IMR-90 (cell line): ENCODE measurements at regions not wholly inside any gene's neighbourhood (a gene's known extent, or its start where the extent isn't known, plus 50 kb on each side); places are given as distances from the start of the nearest gene placed in this dataset.

ENCODE experiments used
- ATAC-seq: fragments of 200-7000 bp; cut with Tn5 transposase; 2 replicates; pipeline ENCODE4 v1.9.1; 2020; ENCODE audit warnings: low read depth, mild to moderate bottlenecking, moderate library complexity
- BruUV-seq: library from RNA; stranded (reverse); fragments of 400-500 nt; replicated peaks from 2 replicates; lab custom pipeline; 2021; lab: Mats Ljungman, UMichigan
- CTCF ChIA-PET: fragments of 300-600 bp; formaldehyde crosslinking; extraction: SDS; loops from one replicate; lab custom pipeline; 2021; ENCODE audit warnings: antibody characterized with exemption; lab: Yijun Ruan, JAX
- POLR2A ChIA-PET: fragments of 300-600 bp; sonication (Branson Sonifier 250); formaldehyde crosslinking; loops from one replicate; lab custom pipeline; 2022; ENCODE audit warnings: antibody characterized with exemption; ENCODE audit not compliant: unreplicated experiment; lab: Charles Lee
- DNase-seq: peaks from one replicate; pipeline ENCODE4 v3.0.0; 2013
- H2AFZ ChIP-seq: replicated peaks from 2 replicates; pipeline ENCODE3; 2013; ENCODE audit warnings: low read length, mild to moderate bottlenecking; ENCODE audit not compliant: poor library complexity
- H2AK5ac ChIP-seq: 2 replicates; pipeline ENCODE4 v1.6.1; 2013; ENCODE audit warnings: low read depth, low read length, inconsistent platforms
- H2AK9ac ChIP-seq: replicated peaks from 2 replicates; pipeline ENCODE3; 2013; ENCODE audit warnings: mild to moderate bottlenecking, low read depth, low read length, moderate library complexity; ENCODE audit not compliant: poor library complexity
- H2BK120ac ChIP-seq: 2 replicates; pipeline ENCODE4 v1.6.1; 2013; ENCODE audit warnings: low read depth, low read length, inconsistent platforms
- H2BK15ac ChIP-seq: 3 replicates; pipeline ENCODE4 v1.6.1; 2013; ENCODE audit warnings: low read depth, low read length, inconsistent platforms
- H2BK20ac ChIP-seq: 2 replicates; pipeline ENCODE4 v1.6.1; 2013; ENCODE audit warnings: low read depth, mild to moderate bottlenecking, inconsistent platforms, low read length, moderate library complexity
- H2BK5ac ChIP-seq: 2 replicates; pipeline ENCODE4 v1.6.1; 2013; ENCODE audit warnings: mild to moderate bottlenecking, low read depth, low read length, inconsistent platforms; ENCODE audit not compliant: poor library complexity, severe bottlenecking
- H3K14ac ChIP-seq: replicated peaks from 2 replicates; pipeline ENCODE4 v1.6.1; 2013; ENCODE audit warnings: low read depth, low read length, inconsistent platforms
- H3K18ac ChIP-seq: 2 replicates; pipeline ENCODE4 v1.6.1; 2013; ENCODE audit warnings: low read depth, low read length, control low read depth
- H3K23ac ChIP-seq: 2 replicates; pipeline ENCODE4 v1.6.1; 2013; ENCODE audit warnings: low read depth, low read length, inconsistent platforms
- H3K27ac ChIP-seq: 2 replicates; pipeline ENCODE4 v1.5.1; 2013; ENCODE audit warnings: mild to moderate bottlenecking, control low read depth, low read length; ENCODE audit not compliant: insufficient read depth
- H3K27me3 ChIP-seq: 2 replicates; pipeline ENCODE4 v1.6.1; 2013; ENCODE audit warnings: low read length; ENCODE audit not compliant: control insufficient read depth, insufficient read depth
- H3K36me3 ChIP-seq: 2 replicates; pipeline ENCODE4 v1.6.1; 2013; ENCODE audit warnings: low read length, mixed read lengths; ENCODE audit not compliant: control insufficient read depth, insufficient read depth
- H3K4ac ChIP-seq: 2 replicates; pipeline ENCODE4 v1.6.1; 2013; ENCODE audit warnings: low read depth, low read length, inconsistent platforms
- H3K4me1 ChIP-seq: 2 replicates; pipeline ENCODE4 v1.6.1; 2013; ENCODE audit warnings: low read length, mixed read lengths; ENCODE audit not compliant: control insufficient read depth, insufficient read depth
- H3K4me2 ChIP-seq: 2 replicates; pipeline ENCODE4 v1.6.1; 2013; ENCODE audit warnings: low read depth, mild to moderate bottlenecking, control low read depth, low read length, moderate library complexity
- H3K4me3 ChIP-seq: 2 replicates; pipeline ENCODE4 v1.5.1; 2013; ENCODE audit warnings: low read depth, mild to moderate bottlenecking, control low read depth, low read length, moderate library complexity; ENCODE audit not compliant: insufficient read depth
- H3K56ac ChIP-seq: 2 replicates; pipeline ENCODE4 v1.6.1; 2013; ENCODE audit warnings: low read length, inconsistent platforms; ENCODE audit not compliant: insufficient read depth; ENCODE audit errors: extremely low read depth
- H3K79me1 ChIP-seq, 2 experiments: 2 replicates each; pipeline ENCODE4 v1.6.1; 2013; ENCODE audit warnings: low read length in 2 of 2, inconsistent platforms in 1 of 2, low read depth in 1 of 2
- H3K9ac ChIP-seq: 2 replicates; pipeline ENCODE4 v1.6.1; 2013; ENCODE audit warnings: low read depth, low read length, control low read depth
- H3K9me1 ChIP-seq: 2 replicates; pipeline ENCODE4 v1.6.1; 2013; ENCODE audit warnings: low read length, inconsistent platforms; ENCODE audit not compliant: insufficient read depth
- H3K9me3 ChIP-seq: 2 replicates; pipeline ENCODE4 v1.6.1; 2013; ENCODE audit warnings: low read length; ENCODE audit not compliant: control insufficient read depth, insufficient read depth
- H4K20me1 ChIP-seq: 2 replicates; pipeline ENCODE4 v1.6.1; 2013; ENCODE audit warnings: low read length, inconsistent platforms; ENCODE audit not compliant: insufficient read depth
- H4K5ac ChIP-seq: 2 replicates; pipeline ENCODE4 v1.6.1; 2013; ENCODE audit warnings: mild to moderate bottlenecking, low read depth, low read length, control low read depth
- H4K8ac ChIP-seq, 2 experiments: 2 replicates each; pipeline ENCODE4 v1.6.1; 2013; ENCODE audit warnings: low read depth in 2 of 2, low read length in 2 of 2, control low read depth in 1 of 2, inconsistent platforms in 1 of 2
- H4K91ac ChIP-seq: 2 replicates; pipeline ENCODE4 v1.6.1; 2013; ENCODE audit warnings: low read depth, low read length, inconsistent platforms; ENCODE audit not compliant: insufficient read depth
- BHLHE40 ChIP-seq: fragments of 150-350 bp; IDR thresholded peaks from 2 replicates; pipeline ENCODE4 v1.6.1; 2016; ENCODE audit warnings: mild to moderate bottlenecking, low read depth, low read length
- CHD1 ChIP-seq: IDR thresholded peaks from 2 replicates; pipeline ENCODE4 v1.6.1; 2012; ENCODE audit warnings: low read depth, low read length, improper control_type of control experiment
- MAFK ChIP-seq: IDR thresholded peaks from 2 replicates; pipeline ENCODE4 v1.6.1; 2012; ENCODE audit warnings: low read depth, low read length, improper control_type of control experiment
- MXI1 ChIP-seq: IDR thresholded peaks from 2 replicates; pipeline ENCODE4 v1.6.1; 2012; ENCODE audit warnings: low read depth, mild to moderate bottlenecking, low read length, moderate library complexity, borderline replicate concordance
- NFE2L2 ChIP-seq: fragments of 150-350 bp; IDR thresholded peaks from 2 replicates; pipeline ENCODE4 v1.6.1; 2016; ENCODE audit warnings: low read depth, mild to moderate bottlenecking, low read length
- RAD21 ChIP-seq: IDR thresholded peaks from 2 replicates; pipeline ENCODE4 v1.6.1; 2012; ENCODE audit warnings: low read length, improper control_type of control experiment
- RCOR1 ChIP-seq: IDR thresholded peaks from 2 replicates; pipeline ENCODE4 v1.6.1; 2012; ENCODE audit warnings: mild to moderate bottlenecking, low read length, improper control_type of control experiment; ENCODE audit not compliant: insufficient replicate concordance
- RFX5 ChIP-seq: IDR thresholded peaks from 2 replicates; pipeline ENCODE4 v1.8.0; 2012; ENCODE audit warnings: low read depth, mild to moderate bottlenecking, low read length, moderate library complexity
- SMC3 ChIP-seq: fragments of 150-350 bp; IDR thresholded peaks from 2 replicates; pipeline ENCODE4 v1.6.1; 2016; ENCODE audit warnings: low read depth, mild to moderate bottlenecking, antibody characterized with exemption, low read length, moderate library complexity
- dilution Hi-C: fragments of 300-500 bp; cut with HindIII; formaldehyde crosslinking; loops from one replicate; pipeline ENCODE4 v1.14.3; 2018; ENCODE audit warnings: low sequenced_read_pairs; ENCODE audit not compliant: unreplicated experiment
- in situ Hi-C: fragments of 300-500 bp; cut with MboI; formaldehyde crosslinking; loops from 3 replicates; pipeline ENCODE4 v1.14.3; 2019; ENCODE audit warnings: low sequenced_read_pairs, inconsistent platforms, mixed read lengths
- intact Hi-C: fragments of 100-400 bp; cut with micrococcal nuclease; formaldehyde crosslinking; loops from 2 replicates; pipeline ENCODE4 v1.10.0; 2022
- TF ChIP-seq, protein P1 (sequence below): fragments of 150-350 bp; IDR thresholded peaks from 2 replicates; pipeline ENCODE4 v1.6.1; 2017; ENCODE audit warnings: mild to moderate bottlenecking, antibody characterized with exemption, low read length, low read depth
- TF ChIP-seq, protein P2 (sequence below): conservative IDR thresholded peaks from 2 replicates; pipeline ENCODE4 v1.5.1; 2012; ENCODE audit warnings: mild to moderate bottlenecking, low read depth, low read length, improper control_type of control experiment
- TF ChIP-seq, protein P3 (sequence below): fragments of 150-350 bp; IDR thresholded peaks from 2 replicates; pipeline ENCODE4 v1.6.1; 2016; ENCODE audit warnings: low read depth, mild to moderate bottlenecking, low read length, moderate library complexity, borderline replicate concordance

DNA sequence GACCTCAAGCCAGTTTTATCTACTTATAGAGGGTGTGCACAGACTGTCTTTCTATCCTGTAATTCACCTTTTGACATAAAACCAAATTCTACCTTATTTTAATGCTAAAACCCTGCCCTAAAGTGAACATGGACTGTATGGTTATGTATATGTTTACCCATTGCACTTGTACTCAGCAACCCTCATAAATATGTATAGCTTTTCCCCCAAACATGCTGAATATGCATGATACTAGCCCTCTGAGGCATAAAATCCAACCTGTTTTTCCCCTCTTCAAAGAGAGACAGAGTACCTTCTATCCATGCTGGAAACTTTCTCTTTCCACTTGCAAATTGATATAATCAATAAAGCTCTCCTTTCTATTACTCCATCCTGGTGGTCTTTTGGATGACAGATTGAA lies 267.9 kb upstream of the BMP2 start:
- Histone ChIP-seq H4K8ac (no peak overlapping the region), H4K5ac (no peak overlapping the region), H2AK5ac (no peak overlapping the region), H3K79me1 (no peaks in the 10 kb centered on the region), H2BK120ac (no peak overlapping the region), H3K4me3 (no peak overlapping the region), H2BK5ac (no peak overlapping the region), H3K36me3 (no peaks in the 10 kb centered on the region), H3K23ac (no peak overlapping the region), H3K4me2 (no peak overlapping the region), H3K18ac (no peak overlapping the region), H2AFZ (no peak overlapping the region), H3K9ac (no peak overlapping the region), H2BK15ac (no peak overlapping the region), H4K91ac (no peak overlapping the region), H2BK20ac (no peak overlapping the region), H3K56ac (no peak overlapping the region), H3K4ac (no peak overlapping the region), H3K27me3 (no peaks in the 10 kb centered on the region), H3K14ac (no peak overlapping the region), H3K9me3 (no peaks in the 10 kb centered on the region), H3K4me1 (no peaks in the 10 kb centered on the region), H3K9me1 (no peaks in the 10 kb centered on the region), H4K20me1 (no peaks in the 10 kb centered on the region), H3K27ac (no peak overlapping the region), H2AK9ac (no peak overlapping the region)
- no peak for TF ChIP-seq RAD21
- no peak for TF ChIP-seq MXI1
- TF ChIP-seq, protein P1, sequence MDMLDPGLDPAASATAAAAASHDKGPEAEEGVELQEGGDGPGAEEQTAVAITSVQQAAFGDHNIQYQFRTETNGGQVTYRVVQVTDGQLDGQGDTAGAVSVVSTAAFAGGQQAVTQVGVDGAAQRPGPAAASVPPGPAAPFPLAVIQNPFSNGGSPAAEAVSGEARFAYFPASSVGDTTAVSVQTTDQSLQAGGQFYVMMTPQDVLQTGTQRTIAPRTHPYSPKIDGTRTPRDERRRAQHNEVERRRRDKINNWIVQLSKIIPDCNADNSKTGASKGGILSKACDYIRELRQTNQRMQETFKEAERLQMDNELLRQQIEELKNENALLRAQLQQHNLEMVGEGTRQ: no peak
- TF ChIP-seq NFE2L2: no peak
- TF ChIP-seq, protein P2, sequence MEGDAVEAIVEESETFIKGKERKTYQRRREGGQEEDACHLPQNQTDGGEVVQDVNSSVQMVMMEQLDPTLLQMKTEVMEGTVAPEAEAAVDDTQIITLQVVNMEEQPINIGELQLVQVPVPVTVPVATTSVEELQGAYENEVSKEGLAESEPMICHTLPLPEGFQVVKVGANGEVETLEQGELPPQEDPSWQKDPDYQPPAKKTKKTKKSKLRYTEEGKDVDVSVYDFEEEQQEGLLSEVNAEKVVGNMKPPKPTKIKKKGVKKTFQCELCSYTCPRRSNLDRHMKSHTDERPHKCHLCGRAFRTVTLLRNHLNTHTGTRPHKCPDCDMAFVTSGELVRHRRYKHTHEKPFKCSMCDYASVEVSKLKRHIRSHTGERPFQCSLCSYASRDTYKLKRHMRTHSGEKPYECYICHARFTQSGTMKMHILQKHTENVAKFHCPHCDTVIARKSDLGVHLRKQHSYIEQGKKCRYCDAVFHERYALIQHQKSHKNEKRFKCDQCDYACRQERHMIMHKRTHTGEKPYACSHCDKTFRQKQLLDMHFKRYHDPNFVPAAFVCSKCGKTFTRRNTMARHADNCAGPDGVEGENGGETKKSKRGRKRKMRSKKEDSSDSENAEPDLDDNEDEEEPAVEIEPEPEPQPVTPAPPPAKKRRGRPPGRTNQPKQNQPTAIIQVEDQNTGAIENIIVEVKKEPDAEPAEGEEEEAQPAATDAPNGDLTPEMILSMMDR: no peak
- TF ChIP-seq, protein P3, sequence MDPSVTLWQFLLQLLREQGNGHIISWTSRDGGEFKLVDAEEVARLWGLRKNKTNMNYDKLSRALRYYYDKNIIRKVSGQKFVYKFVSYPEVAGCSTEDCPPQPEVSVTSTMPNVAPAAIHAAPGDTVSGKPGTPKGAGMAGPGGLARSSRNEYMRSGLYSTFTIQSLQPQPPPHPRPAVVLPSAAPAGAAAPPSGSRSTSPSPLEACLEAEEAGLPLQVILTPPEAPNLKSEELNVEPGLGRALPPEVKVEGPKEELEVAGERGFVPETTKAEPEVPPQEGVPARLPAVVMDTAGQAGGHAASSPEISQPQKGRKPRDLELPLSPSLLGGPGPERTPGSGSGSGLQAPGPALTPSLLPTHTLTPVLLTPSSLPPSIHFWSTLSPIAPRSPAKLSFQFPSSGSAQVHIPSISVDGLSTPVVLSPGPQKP: no peak
- TF ChIP-seq CHD1: no peak
- no peak for TF ChIP-seq RCOR1
- no peak for TF ChIP-seq SMC3
- TF ChIP-seq RFX5: no peak
- no peak for TF ChIP-seq MAFK
- no peak for TF ChIP-seq BHLHE40
- no peak for ATAC-seq
- POLR2A ChIA-PET: no interaction called here
- no TSS peak for BruUV-seq
- CTCF ChIA-PET: interaction anchor here (0.9 kb wide), 1 partner anchor 22 kb away, joined by 3 read pairs; no protein-coding TSS in a partner anchor
- DNase-seq: no peak
- in situ Hi-C loops: no loop called here
- dilution Hi-C loops: no loop called here
- intact Hi-C loops: no loop called here
